Fibroblast of lung (primary cell): ENCODE measurements at regions not wholly inside any gene's neighbourhood (a gene's known extent, or its start where the extent isn't known, plus 50 kb on each side); places are given as distances from the start of the nearest gene placed in this dataset.

Experiments
- CTCF ChIP-seq, 2 donors: IDR thresholded peaks in 1 of 2; conservative IDR thresholded peaks in 1 of 2; 1 replicate in 1 of 2; 2 replicates in 1 of 2; pipeline ENCODE4 v1.5.1; 2011 to 2012; ENCODE audit warnings: low read length in 2 of 2, control low read depth in 1 of 2, inconsistent platforms in 1 of 2, low read depth in 1 of 2, mild to moderate bottlenecking in 1 of 2
- EZH2 ChIP-seq: IDR thresholded peaks from 2 replicates; pipeline ENCODE4 v1.5.1; 2012; ENCODE audit warnings: low read length, control low read depth, mild to moderate bottlenecking; ENCODE audit errors: missing control alignments

GRCh38 chr11:130728185-130729180 is 187.8 kb downstream of the SNX19 start:
- no peak for TF ChIP-seq CTCF (conservative IDR thresholded peaks at IDR 0.05 in 1 of 2, IDR thresholded peaks at IDR 0.05 in 1 of 2; ENCODE audit: low read depth in 1 of 2, low read length in 2 of 2)
- TF ChIP-seq EZH2, result no peak
